CD14-positive monocyte (primary cell): ENCODE measurements at regions not wholly inside any gene's neighbourhood (a gene's known extent, or its start where the extent isn't known, plus 50 kb on each side); places are given as distances from the start of the nearest gene placed in this dataset.

ENCODE experiments used
- DNase-seq, 3 donors: peaks; one replicate each; pipeline ENCODE4 v3.0.0-alpha.2; 2011 to 2022
- H2AFZ ChIP-seq: 2 replicates; pipeline ENCODE4 v1.6.0; 2012; ENCODE audit warnings: mild to moderate bottlenecking, low read depth, low read length, inconsistent platforms; ENCODE audit not compliant: insufficient read depth, poor library complexity, severe bottlenecking
- H3K27ac ChIP-seq, 2 donors: 1 replicate in 1 of 2; 2 replicates in 1 of 2; pipeline ENCODE4 v1.5.1; 2012 to 2013; ENCODE audit warnings: low read length in 2 of 2, control low read depth in 1 of 2, inconsistent platforms in 1 of 2, low read depth in 1 of 2, mild to moderate bottlenecking in 1 of 2
- H3K27me3 ChIP-seq, 2 donors: one replicate each; pipeline versions ENCODE4 v1.6.0 to v1.6.1; 2011 to 2013; ENCODE audit warnings: low read length in 2 of 2; ENCODE audit not compliant: control insufficient read depth in 2 of 2, insufficient read depth in 2 of 2
- H3K36me3 ChIP-seq, 2 donors: replicated peaks in 1 of 2; 1 replicate in 1 of 2; 2 replicates in 1 of 2; pipeline versions ENCODE4 v1.5.1 to v1.6.1; 2012 to 2013; ENCODE audit warnings: low read length in 2 of 2, control low read depth in 1 of 2, inconsistent platforms in 1 of 2, mild to moderate bottlenecking in 1 of 2; ENCODE audit not compliant: insufficient read depth in 2 of 2, control insufficient read depth in 1 of 2
- H3K4me1 ChIP-seq, 2 donors: 1 replicate in 1 of 2; 2 replicates in 1 of 2; pipeline versions ENCODE4 v1.5.1 to v1.6.1; 2012 to 2013; ENCODE audit warnings: low read length in 2 of 2, control low read depth in 1 of 2, inconsistent platforms in 1 of 2, mild to moderate bottlenecking in 1 of 2, moderate library complexity in 1 of 2; ENCODE audit not compliant: insufficient read depth in 2 of 2, control insufficient read depth in 1 of 2
- H3K4me2 ChIP-seq: replicated peaks from 2 replicates; pipeline ENCODE3; 2012; ENCODE audit warnings: low read length, moderate library complexity, mild to moderate bottlenecking; ENCODE audit not compliant: poor library complexity, severe bottlenecking; ENCODE audit errors: extremely low read depth
- H3K4me3 ChIP-seq, 3 experiments: fragments of 200-600 bp in 1 of 3; sonication (generic) in 1 of 3; replicated peaks in 1 of 3; 1 replicate in 2 of 3; 2 replicates in 1 of 3; pipeline ENCODE4 v1.5.1; 2011 to 2013; ENCODE audit warnings: low read length in 3 of 3, mild to moderate bottlenecking in 3 of 3, control low read depth in 2 of 3, low read depth in 2 of 3, inconsistent platforms in 1 of 3, moderate library complexity in 1 of 3
- H3K79me2 ChIP-seq: 2 replicates; pipeline ENCODE4 v1.6.0; 2012; ENCODE audit warnings: mild to moderate bottlenecking, control low read depth, inconsistent platforms, low read length, moderate library complexity; ENCODE audit not compliant: insufficient read depth
- H3K9ac ChIP-seq: 2 replicates; pipeline ENCODE4 v1.6.0; 2017; ENCODE audit warnings: low read length, mild to moderate bottlenecking; ENCODE audit not compliant: insufficient read depth, poor library complexity, severe bottlenecking
- H3K9me3 ChIP-seq, 2 donors: replicated peaks in 1 of 2; 1 replicate in 1 of 2; 2 replicates in 1 of 2; pipeline versions ENCODE4 v1.5.1 to v1.6.1; 2012 to 2013; ENCODE audit warnings: low read length in 2 of 2, control low read depth in 1 of 2; ENCODE audit not compliant: control insufficient read depth in 1 of 2, insufficient read depth in 1 of 2
- H4K20me1 ChIP-seq: 2 replicates; pipeline ENCODE4 v1.6.0; 2012; ENCODE audit warnings: mild to moderate bottlenecking, low read length, control low read depth, moderate library complexity; ENCODE audit not compliant: insufficient read depth
- H3K27ac Mint-ChIP-seq, 7 donors: one replicate each; pipeline ENCODE4 v1.8.0; 2020; ENCODE audit warnings: mild to moderate bottlenecking in 7 of 7, mixed read lengths in 7 of 7, moderate library complexity in 6 of 7, inconsistent platforms in 2 of 7
- H3K27me3 Mint-ChIP-seq, 3 donors: one replicate each; pipeline ENCODE4 v1.8.0; 2021 to 2022; ENCODE audit warnings: low read depth in 3 of 3, mild to moderate bottlenecking in 3 of 3, mixed read lengths in 3 of 3, moderate library complexity in 3 of 3, inconsistent platforms in 1 of 3
- H3K36me3 Mint-ChIP-seq, 2 donors: one replicate each; pipeline ENCODE4 v1.8.0; 2020; ENCODE audit warnings: mixed read lengths in 2 of 2, inconsistent platforms in 1 of 2, mild to moderate bottlenecking in 1 of 2
- H3K4me1 Mint-ChIP-seq: one replicate; pipeline ENCODE4 v1.8.0; 2020; ENCODE audit warnings: mild to moderate bottlenecking, mixed read lengths
- H3K4me3 Mint-ChIP-seq, 2 donors: one replicate each; pipeline ENCODE4 v1.8.0; 2020; ENCODE audit warnings: mild to moderate bottlenecking in 2 of 2, mixed read lengths in 2 of 2, moderate library complexity in 1 of 2
- H3K9me3 Mint-ChIP-seq, 7 donors: one replicate each; pipeline ENCODE4 v1.8.0; 2020 to 2022; ENCODE audit warnings: mixed read lengths in 7 of 7, mild to moderate bottlenecking in 6 of 7, moderate library complexity in 6 of 7, inconsistent platforms in 2 of 7
- CTCF ChIP-seq: fragments of 200-600 bp; IDR thresholded peaks from one replicate; pipeline ENCODE4 v1.8.0; 2022; ENCODE audit warnings: antibody characterized with exemption, mild to moderate bottlenecking
- WGBS: methylation state at CpG from one replicate; pipeline ENCODE4 v1.1.5; 2013; ENCODE audit warnings: missing lambda C conversion rate; ENCODE audit not compliant: insufficient coverage; 5-methylcytosine and 5-hydroxymethylcytosine counted together
- intact Hi-C, 2 donors: fragments of 100-400 bp; cut with micrococcal nuclease; formaldehyde crosslinking; loops; one replicate each; pipeline versions ENCODE4 v1.15.0 to v1.15.1; 2023

- intact Hi-C loops = no loop called here
- peaks cover 67% of the 10 kb centered on the region for H3K4me1 Mint-ChIP-seq
- H4K20me1 ChIP-seq = no peaks in the 10 kb centered on the region
- no peak overlapping the region for H2AFZ ChIP-seq
- H3K27ac Mint-ChIP-seq = peak overlapping the region in 1 of 7 donors; percentile 35
- no peak for TF ChIP-seq CTCF
- peaks cover 8% of the 10 kb centered on the region for H3K79me2 ChIP-seq
- peaks cover 1 to 3% (median 2%) of the 10 kb centered on the region in 3 donors for H3K27me3 Mint-ChIP-seq
- H3K36me3 Mint-ChIP-seq = peaks cover 20 to 27% of the 10 kb centered on the region in 2 donors
- no peak overlapping the region for H3K27ac ChIP-seq
- H3K9me3 Mint-ChIP-seq = peaks cover 0 to 2% (median 0%) of the 10 kb centered on the region in 7 donors
- no peak overlapping the region for H3K9ac ChIP-seq
- H3K4me3 Mint-ChIP-seq = no peak overlapping the region
- WGBS = 89% methylated on average over 6 of the region's 7 CpGs
- no peak for DNase-seq
- peaks cover 58 to 70% of the 10 kb centered on the region in 2 donors for H3K4me1 ChIP-seq
- no peak overlapping the region for H3K4me3 ChIP-seq
- peaks cover 0 to 5% of the 10 kb centered on the region in 2 donors for H3K36me3 ChIP-seq
- no peak overlapping the region for H3K4me2 ChIP-seq
- no peaks in the 10 kb centered on the region for H3K9me3 ChIP-seq
- H3K27me3 ChIP-seq = no peaks in the 10 kb centered on the region
These were observed 87.8 kb upstream of the SIRPA start for GRCh38 chr20:1807394-1807793.

- no peaks in the 10 kb centered on the region for H3K9me3 ChIP-seq
- H3K36me3 Mint-ChIP-seq = peaks cover 20 to 26% of the 10 kb centered on the region in 2 donors
- H3K27me3 Mint-ChIP-seq = peaks cover 1 to 3% (median 2%) of the 10 kb centered on the region in 3 donors
- no peak overlapping the region for H2AFZ ChIP-seq
- H3K36me3 ChIP-seq = peaks cover 0 to 5% of the 10 kb centered on the region in 2 donors
- no peak overlapping the region for H3K4me3 Mint-ChIP-seq
- no peak for TF ChIP-seq CTCF
- H3K4me1 ChIP-seq = peaks cover 58 to 70% of the 10 kb centered on the region in 2 donors
- peaks cover 8% of the 10 kb centered on the region for H3K79me2 ChIP-seq
- H3K27ac ChIP-seq = no peak overlapping the region
- H3K4me2 ChIP-seq = no peak overlapping the region
- no peak overlapping the region for H3K4me3 ChIP-seq
- no peak for DNase-seq
- H3K27me3 ChIP-seq = no peaks in the 10 kb centered on the region
- peaks cover 0 to 3% (median 0%) of the 10 kb centered on the region in 7 donors for H3K9me3 Mint-ChIP-seq
- WGBS = 96% methylated on average over 6 of the region's 7 CpGs
- intact Hi-C loops = no loop called here
- H3K9ac ChIP-seq = no peak overlapping the region
- peaks cover 67% of the 10 kb centered on the region for H3K4me1 Mint-ChIP-seq
- H3K27ac Mint-ChIP-seq = no peak overlapping the region
- no peaks in the 10 kb centered on the region for H4K20me1 ChIP-seq
These were observed 88.8 kb upstream of the SIRPA start for GRCh38 chr20:1806456-1806855.
